ENCODE measurements at regions not wholly inside any gene's neighbourhood (a gene's known extent, or its start where the extent isn't known, plus 50 kb on each side); places are given as distances from the start of the nearest gene placed in this dataset.

DNA sequence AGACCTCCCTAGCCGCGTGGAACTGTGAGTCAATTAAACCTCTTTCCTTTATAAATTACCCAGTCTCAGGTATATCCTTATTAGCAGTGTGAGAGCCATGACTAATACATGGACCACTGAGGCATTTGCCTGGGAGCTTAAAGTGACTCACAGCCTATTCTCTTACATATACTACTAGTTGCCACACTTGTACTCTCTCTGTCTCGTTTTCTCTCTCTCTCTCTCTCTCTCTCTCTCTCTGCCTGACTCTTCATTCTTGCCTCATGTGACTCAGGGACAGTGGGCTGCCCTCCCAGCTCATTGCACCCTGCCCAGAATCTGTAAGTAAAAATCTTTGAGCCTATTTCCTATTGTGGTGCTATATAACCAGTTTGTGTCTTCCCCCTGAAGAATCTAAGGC is 238.5 kb upstream of the MAGI2 start:
- CTCF ChIA-PET = no interaction called here
- POLR2A ChIA-PET = no interaction called here
- H3K4me1 Mint-ChIP-seq = no peaks in the 10 kb centered on the region
- no peak for ATAC-seq
- H3K36me3 Mint-ChIP-seq = no peaks in the 10 kb centered on the region
- no peak overlapping the region for H3K27ac Mint-ChIP-seq
- no peak for DNase-seq (ENCODE audit: low spot score)
- TF ChIP-seq ZNF121 (CRISPR knock-in tag; IDR thresholded peaks at IDR 0.05) (no peak), E2F5 (CRISPR knock-in tag; IDR thresholded peaks at IDR 0.05) (no peak), TEAD4 (CRISPR knock-in tag; IDR thresholded peaks at IDR 0.05) (no peak), SOX15 (CRISPR knock-in tag; IDR thresholded peaks at IDR 0.05) (no peak), MAX (CRISPR knock-in tag; IDR thresholded peaks at IDR 0.05) (no peak)
- TF ChIP-seq, protein P1, sequence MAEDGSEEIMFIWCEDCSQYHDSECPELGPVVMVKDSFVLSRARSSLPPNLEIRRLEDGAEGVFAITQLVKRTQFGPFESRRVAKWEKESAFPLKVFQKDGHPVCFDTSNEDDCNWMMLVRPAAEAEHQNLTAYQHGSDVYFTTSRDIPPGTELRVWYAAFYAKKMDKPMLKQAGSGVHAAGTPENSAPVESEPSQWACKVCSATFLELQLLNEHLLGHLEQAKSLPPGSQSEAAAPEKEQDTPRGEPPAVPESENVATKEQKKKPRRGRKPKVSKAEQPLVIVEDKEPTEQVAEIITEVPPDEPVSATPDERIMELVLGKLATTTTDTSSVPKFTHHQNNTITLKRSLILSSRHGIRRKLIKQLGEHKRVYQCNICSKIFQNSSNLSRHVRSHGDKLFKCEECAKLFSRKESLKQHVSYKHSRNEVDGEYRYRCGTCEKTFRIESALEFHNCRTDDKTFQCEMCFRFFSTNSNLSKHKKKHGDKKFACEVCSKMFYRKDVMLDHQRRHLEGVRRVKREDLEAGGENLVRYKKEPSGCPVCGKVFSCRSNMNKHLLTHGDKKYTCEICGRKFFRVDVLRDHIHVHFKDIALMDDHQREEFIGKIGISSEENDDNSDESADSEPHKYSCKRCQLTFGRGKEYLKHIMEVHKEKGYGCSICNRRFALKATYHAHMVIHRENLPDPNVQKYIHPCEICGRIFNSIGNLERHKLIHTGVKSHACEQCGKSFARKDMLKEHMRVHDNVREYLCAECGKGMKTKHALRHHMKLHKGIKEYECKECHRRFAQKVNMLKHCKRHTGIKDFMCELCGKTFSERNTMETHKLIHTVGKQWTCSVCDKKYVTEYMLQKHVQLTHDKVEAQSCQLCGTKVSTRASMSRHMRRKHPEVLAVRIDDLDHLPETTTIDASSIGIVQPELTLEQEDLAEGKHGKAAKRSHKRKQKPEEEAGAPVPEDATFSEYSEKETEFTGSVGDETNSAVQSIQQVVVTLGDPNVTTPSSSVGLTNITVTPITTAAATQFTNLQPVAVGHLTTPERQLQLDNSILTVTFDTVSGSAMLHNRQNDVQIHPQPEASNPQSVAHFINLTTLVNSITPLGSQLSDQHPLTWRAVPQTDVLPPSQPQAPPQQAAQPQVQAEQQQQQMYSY (CRISPR knock-in tag; IDR thresholded peaks at IDR 0.05) = no peak
- no peaks in the 10 kb centered on the region for H3K27me3 Mint-ChIP-seq (ENCODE audit: low read depth)
- H3K4me3 Mint-ChIP-seq = no peak overlapping the region
- no peaks in the 10 kb centered on the region for H3K9me3 Mint-ChIP-seq

DNA sequence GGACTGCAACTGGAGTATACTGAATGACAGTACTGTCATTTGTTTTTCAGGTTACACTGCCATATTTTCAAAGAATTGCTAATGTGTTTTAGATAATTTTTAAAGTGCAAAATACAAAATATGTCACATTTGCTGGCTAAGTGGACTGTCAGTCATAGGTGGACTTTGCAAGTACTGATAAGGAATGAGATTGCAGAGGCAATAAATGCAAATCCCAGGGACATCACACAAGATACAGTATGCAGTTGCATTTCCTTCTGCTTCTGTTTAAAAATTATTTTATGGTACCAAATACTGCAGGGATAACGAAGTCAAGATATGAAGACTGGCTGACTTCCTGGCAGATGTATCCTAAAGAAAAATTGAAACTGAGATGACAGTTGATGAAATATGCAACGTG is 237.6 kb upstream of the MAGI2 start:
- POLR2A ChIA-PET = no interaction called here
- no peaks in the 10 kb centered on the region for H3K36me3 Mint-ChIP-seq

GRCh38 chr7:79684384-79684783 is 230.9 kb upstream of the MAGI2 start:
- no peaks in the 10 kb centered on the region for H3K4me1 Mint-ChIP-seq
- no peaks in the 10 kb centered on the region for H3K9me3 Mint-ChIP-seq
- CTCF ChIA-PET = no interaction called here
- POLR2A ChIA-PET = no interaction called here
- H3K4me3 Mint-ChIP-seq = no peak overlapping the region
- DNase-seq (ENCODE audit: low spot score) = no peak
- no peaks in the 10 kb centered on the region; the same call in 1 of the 2 replicates for H3K27me3 Mint-ChIP-seq (ENCODE audit: low read depth)
- ATAC-seq = no peak
- no peaks in the 10 kb centered on the region for H3K36me3 Mint-ChIP-seq
- H3K27ac Mint-ChIP-seq = no peak overlapping the region
- TF ChIP-seq ATF1 (CRISPR knock-in tag; IDR thresholded peaks at IDR 0.05) = no peak
- TF ChIP-seq HMGA2 (CRISPR knock-in tag; IDR thresholded peaks at IDR 0.05) = no peak
- no peak for TF ChIP-seq GTF2I (CRISPR knock-in tag; conservative IDR thresholded peaks at IDR 0.05)
- no peak for TF ChIP-seq AFF4 (CRISPR knock-in tag; IDR thresholded peaks at IDR 0.05; ENCODE audit: borderline replicate concordance)
- no peak for TF ChIP-seq NFE2L1 (CRISPR knock-in tag; IDR thresholded peaks at IDR 0.05)
- TF ChIP-seq RORB (CRISPR knock-in tag; IDR thresholded peaks at IDR 0.05) = no peak
- TF ChIP-seq ELF4 (CRISPR knock-in tag; IDR thresholded peaks at IDR 0.05; ENCODE audit: low read depth) = no peak
- TF ChIP-seq CREM (CRISPR knock-in tag; IDR thresholded peaks at IDR 0.05) = no peak
- no peak for TF ChIP-seq ZNF671 (CRISPR knock-in tag; IDR thresholded peaks at IDR 0.05)
- no peak for TF ChIP-seq FOXP4 (CRISPR knock-in tag; IDR thresholded peaks at IDR 0.05)

More for the DNA sequence above, 237.6 kb upstream of the MAGI2 start:
- Mint-ChIP-seq H3K27ac (no peak overlapping the region), H3K9me3 (no peaks in the 10 kb centered on the region), H3K27me3 (ENCODE audit: low read depth) (no peaks in the 10 kb centered on the region), H3K4me1 (no peaks in the 10 kb centered on the region), H3K4me3 (no peak overlapping the region)
- ATAC-seq (no peak), DNase-seq (ENCODE audit: low spot score) (no peak)
- CTCF ChIA-PET = no interaction called here
- no peak for TF ChIP-seq NFE2L1 (CRISPR knock-in tag; IDR thresholded peaks at IDR 0.05)
- no peak for TF ChIP-seq FOXJ3 (CRISPR knock-in tag; IDR thresholded peaks at IDR 0.05; ENCODE audit: borderline replicate concordance)
- TF ChIP-seq ZNF121 (CRISPR knock-in tag; IDR thresholded peaks at IDR 0.05) = no peak
- TF ChIP-seq NFYB (CRISPR knock-in tag; conservative IDR thresholded peaks at IDR 0.05; ENCODE audit: low read depth) = no peak
- TF ChIP-seq ZNF416 (CRISPR knock-in tag; IDR thresholded peaks at IDR 0.05) = no peak
- no peak for TF ChIP-seq CBFB (CRISPR knock-in tag; IDR thresholded peaks at IDR 0.05; ENCODE audit: low read depth)
- no peak for TF ChIP-seq SOX15 (CRISPR knock-in tag; IDR thresholded peaks at IDR 0.05)
- TF ChIP-seq JUN (CRISPR knock-in tag; IDR thresholded peaks at IDR 0.05) = no peak
- TF ChIP-seq SP1 (CRISPR knock-in tag; conservative IDR thresholded peaks at IDR 0.05) = no peak
- TF ChIP-seq, protein P2, sequence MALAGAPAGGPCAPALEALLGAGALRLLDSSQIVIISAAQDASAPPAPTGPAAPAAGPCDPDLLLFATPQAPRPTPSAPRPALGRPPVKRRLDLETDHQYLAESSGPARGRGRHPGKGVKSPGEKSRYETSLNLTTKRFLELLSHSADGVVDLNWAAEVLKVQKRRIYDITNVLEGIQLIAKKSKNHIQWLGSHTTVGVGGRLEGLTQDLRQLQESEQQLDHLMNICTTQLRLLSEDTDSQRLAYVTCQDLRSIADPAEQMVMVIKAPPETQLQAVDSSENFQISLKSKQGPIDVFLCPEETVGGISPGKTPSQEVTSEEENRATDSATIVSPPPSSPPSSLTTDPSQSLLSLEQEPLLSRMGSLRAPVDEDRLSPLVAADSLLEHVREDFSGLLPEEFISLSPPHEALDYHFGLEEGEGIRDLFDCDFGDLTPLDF (CRISPR knock-in tag; IDR thresholded peaks at IDR 0.05) = no peak
